ENCODE measurements at regions not wholly inside any gene's neighbourhood (a gene's known extent, or its start where the extent isn't known, plus 50 kb on each side); places are given as distances from the start of the nearest gene placed in this dataset.

- no peak for TF ChIP-seq CTCF (IDR thresholded peaks at IDR 0.05)
- TF ChIP-seq POLR2A (IDR thresholded peaks at IDR 0.05): no peak
Measured at GRCh38 chr11:95307286-95307685, 76.3 kb upstream of the SESN3 start.

Measured in lower leg skin (tissue), 3 donors.